OCI-M1 (cell line): ENCODE measurements at regions not wholly inside any gene's neighbourhood (a gene's known extent, or its start where the extent isn't known, plus 50 kb on each side); places are given as distances from the start of the nearest gene placed in this dataset.

Experiments used
- DNase-seq: peaks from one replicate; lab custom pipeline; 2025; lab: John Stamatoyannopoulos, UW

- no peak for DNase-seq
These were observed 69.8 kb upstream of the SLC7A11 start for GRCh38 chr4:138311771-138312535.

- DNase-seq: no peak
These were observed 68.8 kb upstream of the SLC7A11 start for GRCh38 chr4:138310991-138311390.

- DNase-seq: no peak
These were observed 68.3 kb upstream of the SLC7A11 start for GRCh38 chr4:138310498-138310897.

DNA sequence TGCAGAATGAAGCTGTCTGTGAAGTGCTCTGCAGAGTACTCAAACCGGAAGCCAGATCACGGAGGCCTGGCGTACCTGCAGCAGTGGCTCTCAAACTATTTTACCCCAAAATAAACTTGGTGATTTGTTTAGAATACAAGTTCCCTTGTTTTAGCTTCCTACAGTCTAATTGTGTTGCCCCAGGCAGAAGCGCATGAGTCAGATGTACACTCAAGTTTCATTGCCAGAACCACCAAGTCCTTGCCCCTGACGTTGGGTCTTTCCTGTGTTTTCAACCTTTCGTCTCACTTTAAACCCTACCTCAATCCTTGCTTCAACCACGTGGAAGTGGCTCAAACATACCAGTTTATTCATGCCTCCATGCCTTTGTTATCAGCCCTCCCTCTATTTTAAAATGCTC lies 66.2 kb upstream of the SLC7A11 start:
- no peak for DNase-seq

DNA sequence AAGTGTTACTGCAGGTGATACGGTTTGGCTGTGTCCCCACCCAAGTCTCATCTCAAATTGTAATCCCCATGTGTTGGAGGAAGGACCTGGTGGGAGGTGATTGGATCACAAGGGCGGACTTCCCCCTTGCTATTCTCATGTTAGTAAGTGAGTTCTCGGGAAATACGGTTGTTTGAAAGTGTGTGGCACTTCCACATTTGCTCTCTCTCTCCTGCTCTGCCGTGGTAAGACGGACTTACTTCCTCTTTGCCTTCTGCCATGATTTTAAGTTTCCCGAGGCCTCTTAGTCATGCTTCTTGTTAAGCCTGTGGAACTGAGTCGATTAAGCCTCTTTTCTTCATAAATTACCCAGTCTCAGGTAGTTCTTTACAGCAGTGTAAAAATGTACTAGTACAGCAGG lies 65.2 kb upstream of the SLC7A11 start:
- peak; percentile 72 for DNase-seq

DNA sequence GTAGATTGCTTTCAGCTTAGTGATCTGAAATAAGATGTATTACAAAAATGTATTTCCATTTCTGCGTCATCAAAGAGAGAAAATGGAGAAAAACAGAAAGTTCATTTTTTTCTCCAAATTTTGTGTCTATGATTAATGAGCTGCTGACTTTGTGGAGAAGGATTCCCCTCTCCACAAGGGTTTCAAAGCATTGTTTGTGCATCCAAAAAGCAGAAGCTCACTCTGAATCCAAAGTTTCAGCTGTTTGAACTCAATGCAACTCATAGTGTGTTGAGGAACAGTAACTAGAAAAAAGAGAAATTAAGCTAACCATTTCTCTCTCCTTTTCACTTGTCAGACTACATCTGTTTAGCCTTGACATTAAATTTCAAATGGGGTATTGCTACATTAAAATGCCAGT lies 62.9 kb upstream of the SLC7A11 start:
- DNase-seq: no peak

GRCh38 chr4:138301536-138301935 lies 59.4 kb upstream of the SLC7A11 start:
- DNase-seq: no peak

DNA sequence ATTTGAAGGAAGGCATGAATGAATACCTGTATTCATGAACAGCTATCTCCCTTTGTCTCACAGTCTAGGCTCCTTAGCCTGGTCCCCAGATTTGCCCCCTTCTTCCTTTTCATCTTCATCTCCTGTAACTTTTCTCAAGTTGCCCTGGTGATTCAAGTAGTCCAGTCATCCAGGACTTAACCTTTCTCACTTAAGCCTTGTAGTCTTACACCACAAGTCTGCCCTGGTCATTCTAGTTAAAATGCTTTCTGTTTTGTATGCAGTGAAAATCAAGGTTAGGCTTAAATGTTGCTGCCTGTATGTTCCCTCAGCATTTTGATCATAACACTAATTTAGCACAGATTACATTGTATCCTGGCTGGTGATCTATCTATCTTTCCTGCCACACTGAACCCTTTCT lies 58.5 kb upstream of the SLC7A11 start:
- DNase-seq: no peak

- DNase-seq: no peak
These were observed 57.7 kb upstream of the SLC7A11 start for GRCh38 chr4:138299881-138300280.

DNA sequence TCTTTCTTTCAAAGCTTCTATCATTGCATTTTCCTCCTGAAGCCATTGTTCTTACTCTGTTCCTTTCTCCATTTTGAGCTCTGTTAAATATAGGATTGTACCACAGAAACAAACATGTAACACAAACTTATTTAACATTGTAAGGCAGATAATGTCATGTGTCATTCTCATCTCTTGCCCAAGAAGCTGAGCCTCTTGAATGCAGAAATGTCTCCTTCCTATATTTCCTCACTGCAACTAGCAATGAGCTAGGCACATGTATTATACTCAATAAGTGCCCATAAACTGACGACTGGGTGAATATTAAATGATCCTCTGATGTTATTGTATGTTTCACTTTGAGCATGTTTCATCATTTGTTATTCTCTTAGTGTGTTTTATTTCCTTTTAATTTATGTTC lies 56.7 kb upstream of the SLC7A11 start:
- DNase-seq: no peak

- DNase-seq: no peak
These were observed 56.3 kb upstream of the SLC7A11 start for GRCh38 chr4:138298431-138298830.

- DNase-seq: no peak
These were observed 55.7 kb upstream of the SLC7A11 start for GRCh38 chr4:138297743-138298405.

- DNase-seq: no peak
These were observed 50.2 kb upstream of the SLC7A11 start for GRCh38 chr4:138292321-138292720.
